ENCODE measurements at regions not wholly inside any gene's neighbourhood (a gene's known extent, or its start where the extent isn't known, plus 50 kb on each side); places are given as distances from the start of the nearest gene placed in this dataset.

DNA sequence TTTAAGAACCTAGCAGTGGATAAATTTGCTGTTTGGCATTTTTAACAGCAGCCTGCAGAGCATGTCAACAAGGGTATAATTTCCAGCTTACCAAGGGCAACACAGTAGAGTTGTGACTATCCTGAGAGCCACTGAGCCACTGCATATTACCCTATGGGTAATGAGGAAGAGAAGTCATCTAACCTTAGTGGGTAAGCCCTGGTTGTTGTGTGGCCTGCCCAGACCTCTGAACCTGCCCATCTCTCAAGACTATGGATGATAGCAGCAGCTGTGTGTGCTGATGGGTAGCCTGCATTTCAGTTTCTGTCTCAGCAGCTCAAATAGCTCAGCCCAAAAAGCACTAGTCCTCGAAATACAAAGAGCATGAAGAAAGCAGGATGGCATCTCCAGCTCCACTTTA is 56.1 kb upstream of the PIP5K1B start:
- DNase-seq, result no peak

GRCh38 chr9:68651280-68651893 is 53.7 kb upstream of the PIP5K1B start:
- DNase-seq, result no peak

DNA sequence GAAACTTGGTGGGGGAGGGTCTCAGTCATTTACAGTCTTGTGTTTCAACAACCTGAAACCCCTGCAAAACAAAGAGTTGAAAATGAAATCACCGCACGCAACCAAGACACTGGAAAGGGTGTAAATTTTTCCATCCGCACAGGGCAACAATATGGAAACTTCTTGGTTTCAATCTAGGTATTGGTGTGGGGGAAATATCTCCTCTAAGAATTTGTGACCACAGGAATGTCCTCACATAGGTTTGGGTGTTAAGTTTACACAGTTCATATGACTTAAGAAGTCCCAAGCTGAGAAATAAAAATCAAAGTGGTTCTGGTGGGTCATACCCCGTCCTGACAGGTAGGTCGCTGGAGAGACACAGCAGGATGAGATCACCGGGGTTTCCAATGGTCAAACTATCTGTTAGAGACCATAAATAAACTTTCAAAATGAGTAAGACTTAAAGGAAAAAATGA is 51.9 kb upstream of the PIP5K1B start:
- DNase-seq, result no peak

DNA sequence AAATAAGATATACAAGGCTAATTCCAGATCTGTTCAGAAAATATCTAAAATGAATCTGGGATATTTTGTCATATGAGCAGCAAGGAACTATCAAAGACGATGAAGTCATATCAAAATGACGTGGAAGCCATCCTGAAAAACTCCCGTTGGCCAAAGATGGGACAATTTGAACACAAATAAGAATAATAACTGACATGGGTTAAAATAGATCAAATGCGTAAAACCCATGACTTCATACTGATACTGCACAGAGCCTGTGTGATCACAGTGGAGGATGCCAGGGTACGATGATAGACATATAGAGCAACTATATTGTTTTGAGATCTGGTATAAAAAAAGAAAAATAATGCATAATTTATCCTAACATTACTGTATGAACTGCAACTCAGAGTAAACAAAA is 51.0 kb upstream of the PIP5K1B start:
- no peak for DNase-seq
